Cardiac muscle cell (in vitro differentiated cells and primary cell): ENCODE measurements at regions not wholly inside any gene's neighbourhood (a gene's known extent, or its start where the extent isn't known, plus 50 kb on each side); places are given as distances from the start of the nearest gene placed in this dataset.

Experiments
- DNase-seq, 2 donors: peaks; one replicate each; pipeline versions ENCODE4 v3.0.0 to v3.0.0-alpha.2; 2010 to 2017; ENCODE audit warnings: low read depth in 1 of 2, low spot score in 1 of 2
- H3K27ac ChIP-seq: fragments of 200-600 bp; sonication (generic); 2 replicates; pipeline ENCODE4 v1.5.1; 2016
- H3K27me3 ChIP-seq: fragments of 200-600 bp; sonication (generic); 2 replicates; pipeline ENCODE4 v1.6.0; 2016; ENCODE audit warnings: control low read depth
- H3K36me3 ChIP-seq: fragments of 200-600 bp; sonication (generic); 2 replicates; pipeline ENCODE4 v1.5.1; 2016; ENCODE audit warnings: control low read depth
- H3K4me1 ChIP-seq: fragments of 200-600 bp; sonication (generic); 2 replicates; pipeline ENCODE4 v1.8.1; 2017; ENCODE audit warnings: low read depth, mild to moderate bottlenecking, mixed run types
- H3K4me3 ChIP-seq: fragments of 200-600 bp; sonication (generic); 2 replicates; pipeline ENCODE4 v1.5.1; 2016; ENCODE audit warnings: mild to moderate bottlenecking
- H3K9me3 ChIP-seq: fragments of 200-600 bp; sonication (generic); 2 replicates; pipeline ENCODE4 v1.5.1; 2017; ENCODE audit warnings: low read depth, mild to moderate bottlenecking, control low read depth
- TF ChIP-seq, protein P1 (sequence below): IDR thresholded peaks from 2 replicates; pipeline ENCODE4 v1.5.1; 2012; ENCODE audit warnings: low read depth, mild to moderate bottlenecking, low read length

DNA sequence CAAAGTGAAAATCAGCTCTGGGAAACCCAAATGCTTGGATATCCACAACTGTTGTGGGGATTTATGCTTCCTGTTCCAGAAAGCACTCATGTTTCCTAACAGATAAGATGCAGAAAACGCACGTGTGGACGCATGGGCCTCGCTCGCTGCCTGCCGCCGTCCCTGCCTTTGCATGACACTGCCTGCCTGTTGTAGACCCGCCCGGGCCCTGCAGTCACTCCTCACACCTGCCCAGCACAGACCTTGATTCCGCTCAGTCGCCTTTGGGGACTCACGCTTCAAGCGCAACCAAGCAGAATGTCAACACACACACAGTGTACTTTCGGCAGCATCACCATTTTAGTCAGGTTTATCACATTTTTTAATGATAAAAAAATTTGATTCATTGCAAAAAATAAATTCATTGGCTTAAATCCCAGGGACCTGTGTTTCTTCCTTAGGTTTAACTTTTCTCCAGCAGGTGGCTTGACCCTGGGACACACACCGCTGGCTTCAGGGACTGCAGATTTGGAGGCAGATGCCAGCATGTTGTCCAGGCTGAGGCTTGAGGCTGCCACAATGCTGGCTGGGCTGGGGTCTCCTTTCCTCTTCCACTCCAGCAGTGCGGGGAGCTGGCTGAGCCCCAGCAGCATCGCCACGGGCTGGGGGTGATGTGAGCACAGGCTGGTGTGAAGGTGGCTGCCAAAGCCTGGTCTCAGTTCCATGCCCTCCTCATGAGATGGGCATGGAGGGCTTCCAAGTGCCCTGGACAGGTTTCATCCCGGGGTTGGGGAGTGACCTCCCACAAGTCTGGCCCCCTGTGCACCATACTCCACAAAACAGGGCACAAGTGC is 416.9 kb upstream of the IRX4 start:
- H3K9me3 ChIP-seq, result no peaks in the 10 kb centered on the region
- no peaks in the 10 kb centered on the region for H3K36me3 ChIP-seq
- DNase-seq, result no peak
- H3K27me3 ChIP-seq, result no peaks in the 10 kb centered on the region
- H3K27ac ChIP-seq, result no peak overlapping the region
- TF ChIP-seq, protein P1, sequence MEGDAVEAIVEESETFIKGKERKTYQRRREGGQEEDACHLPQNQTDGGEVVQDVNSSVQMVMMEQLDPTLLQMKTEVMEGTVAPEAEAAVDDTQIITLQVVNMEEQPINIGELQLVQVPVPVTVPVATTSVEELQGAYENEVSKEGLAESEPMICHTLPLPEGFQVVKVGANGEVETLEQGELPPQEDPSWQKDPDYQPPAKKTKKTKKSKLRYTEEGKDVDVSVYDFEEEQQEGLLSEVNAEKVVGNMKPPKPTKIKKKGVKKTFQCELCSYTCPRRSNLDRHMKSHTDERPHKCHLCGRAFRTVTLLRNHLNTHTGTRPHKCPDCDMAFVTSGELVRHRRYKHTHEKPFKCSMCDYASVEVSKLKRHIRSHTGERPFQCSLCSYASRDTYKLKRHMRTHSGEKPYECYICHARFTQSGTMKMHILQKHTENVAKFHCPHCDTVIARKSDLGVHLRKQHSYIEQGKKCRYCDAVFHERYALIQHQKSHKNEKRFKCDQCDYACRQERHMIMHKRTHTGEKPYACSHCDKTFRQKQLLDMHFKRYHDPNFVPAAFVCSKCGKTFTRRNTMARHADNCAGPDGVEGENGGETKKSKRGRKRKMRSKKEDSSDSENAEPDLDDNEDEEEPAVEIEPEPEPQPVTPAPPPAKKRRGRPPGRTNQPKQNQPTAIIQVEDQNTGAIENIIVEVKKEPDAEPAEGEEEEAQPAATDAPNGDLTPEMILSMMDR, result no peak
- H3K4me1 ChIP-seq, result no peaks in the 10 kb centered on the region
- H3K4me3 ChIP-seq, result no peak overlapping the region

DNA sequence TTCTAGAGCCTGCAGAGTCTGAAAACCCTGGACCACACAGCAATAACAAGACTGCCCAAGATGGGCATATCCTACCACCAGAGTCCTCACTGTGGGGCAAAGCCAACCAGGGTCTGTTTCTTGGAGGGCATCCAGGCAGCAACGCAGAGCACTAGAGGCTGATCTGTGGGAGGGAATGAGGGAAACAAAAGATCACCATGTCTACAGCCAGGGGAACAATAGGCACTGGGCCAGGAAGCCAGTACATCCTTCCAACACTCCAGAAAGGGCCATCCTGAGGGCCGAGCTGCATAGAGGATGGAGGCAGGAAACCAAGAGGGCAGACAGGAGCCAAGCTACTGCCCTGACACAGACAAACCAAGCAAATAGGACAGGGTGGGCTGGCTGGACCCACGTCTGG is 416.1 kb upstream of the IRX4 start:
- no peak overlapping the region for H3K4me3 ChIP-seq
- TF ChIP-seq, protein P1, result no peak
- DNase-seq, result no peak
- no peaks in the 10 kb centered on the region for H3K27me3 ChIP-seq
- no peaks in the 10 kb centered on the region for H3K36me3 ChIP-seq
- no peaks in the 10 kb centered on the region for H3K9me3 ChIP-seq
- no peaks in the 10 kb centered on the region for H3K4me1 ChIP-seq
- H3K27ac ChIP-seq, result no peak overlapping the region

DNA sequence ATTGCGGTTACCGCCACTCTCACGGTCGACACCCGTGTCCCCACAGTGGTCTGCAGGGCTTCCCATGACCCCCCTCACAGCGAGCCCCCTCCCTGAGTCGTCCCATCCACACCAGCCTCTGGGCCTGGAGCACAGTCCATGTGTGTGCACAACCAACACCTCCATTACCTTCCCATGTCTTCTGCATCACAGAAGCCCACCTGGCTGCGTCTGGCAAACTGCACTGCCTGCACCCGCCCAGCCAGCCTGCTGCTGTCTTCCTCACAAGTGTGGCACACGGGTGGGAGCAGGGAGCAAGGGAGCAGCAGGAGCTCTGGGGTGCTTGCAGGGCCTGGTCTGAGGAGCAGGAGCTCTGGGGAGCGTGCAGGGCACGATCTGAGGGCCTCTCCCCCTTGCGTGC is 415.3 kb upstream of the IRX4 start:
- Histone ChIP-seq H3K9me3 (no peaks in the 10 kb centered on the region), H3K27me3 (no peaks in the 10 kb centered on the region), H3K4me3 (no peak overlapping the region), H3K36me3 (no peaks in the 10 kb centered on the region), H3K4me1 (no peaks in the 10 kb centered on the region), H3K27ac (no peak overlapping the region)
- no peak for DNase-seq
- TF ChIP-seq, protein P1, result no peak

DNA sequence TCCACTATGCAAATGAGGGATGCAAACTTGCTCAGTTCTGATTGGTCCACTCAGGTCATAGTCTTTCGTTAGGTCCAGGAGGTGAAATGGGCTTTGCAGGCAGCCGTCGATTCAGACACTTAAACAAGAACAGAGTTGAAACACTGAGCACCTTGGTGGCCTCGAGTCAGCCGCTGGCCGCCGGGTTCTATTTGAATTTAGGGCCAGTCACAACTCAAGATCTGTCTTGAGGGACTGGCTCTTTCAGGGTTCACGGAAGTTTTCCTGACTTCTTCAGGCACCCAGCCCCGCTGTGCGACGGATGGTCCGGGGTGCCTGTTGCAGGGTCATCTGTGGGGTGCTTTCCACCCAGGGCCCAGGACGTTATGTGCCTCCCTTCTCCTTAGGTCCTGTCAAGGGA is 412.8 kb upstream of the IRX4 start:
- DNase-seq, result no peak
- no peaks in the 10 kb centered on the region for H3K9me3 ChIP-seq
- H3K27ac ChIP-seq, result no peak overlapping the region
- H3K4me3 ChIP-seq, result no peak overlapping the region
- H3K27me3 ChIP-seq, result no peaks in the 10 kb centered on the region
- H3K4me1 ChIP-seq, result no peaks in the 10 kb centered on the region
- H3K36me3 ChIP-seq, result no peaks in the 10 kb centered on the region
- TF ChIP-seq, protein P1, result no peak

DNA sequence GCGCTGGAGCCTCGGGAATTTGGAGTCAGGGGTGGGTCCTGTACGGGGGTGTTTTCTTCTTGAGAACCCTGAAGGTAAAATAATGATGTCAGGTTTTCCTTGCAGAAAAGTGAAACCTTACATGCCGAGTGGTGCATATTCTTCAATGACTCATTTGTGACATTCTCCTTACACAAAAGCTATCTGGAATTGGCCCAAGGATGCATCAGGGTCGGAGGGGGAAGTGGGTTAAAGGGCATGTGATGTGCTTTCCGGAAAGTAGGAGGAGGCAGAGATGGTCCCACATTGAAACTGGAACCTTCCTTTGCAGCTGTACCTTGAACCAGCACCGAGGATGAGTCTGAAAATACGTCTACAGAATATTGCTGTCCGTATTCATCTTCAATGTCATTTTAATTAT is 411.2 kb upstream of the IRX4 start:
- H3K27me3 ChIP-seq, result no peaks in the 10 kb centered on the region
- H3K4me1 ChIP-seq, result no peaks in the 10 kb centered on the region
- DNase-seq, result no peak
- TF ChIP-seq, protein P1, result no peak
- no peaks in the 10 kb centered on the region for H3K36me3 ChIP-seq
- H3K9me3 ChIP-seq, result no peaks in the 10 kb centered on the region
- H3K27ac ChIP-seq, result no peak overlapping the region
- no peak overlapping the region for H3K4me3 ChIP-seq
